ENCODE measurements at regions not wholly inside any gene's neighbourhood (a gene's known extent, or its start where the extent isn't known, plus 50 kb on each side); places are given as distances from the start of the nearest gene placed in this dataset.
"Not testable (repeated sequence)": the region's sequence is repeated elsewhere in the genome, so short reads cannot be mapped to it uniquely, and the experiment has no call there.

GRCh38 chr3:168684519-168684918, 588.8 kb upstream of the GOLIM4 start:
- no peak for DNase-seq (ENCODE audit: low read depth)
- no peak overlapping the region for H3K4me3 ChIP-seq (ENCODE audit: control insufficient read depth, low read depth, low read length)
- TF ChIP-seq, protein P1, sequence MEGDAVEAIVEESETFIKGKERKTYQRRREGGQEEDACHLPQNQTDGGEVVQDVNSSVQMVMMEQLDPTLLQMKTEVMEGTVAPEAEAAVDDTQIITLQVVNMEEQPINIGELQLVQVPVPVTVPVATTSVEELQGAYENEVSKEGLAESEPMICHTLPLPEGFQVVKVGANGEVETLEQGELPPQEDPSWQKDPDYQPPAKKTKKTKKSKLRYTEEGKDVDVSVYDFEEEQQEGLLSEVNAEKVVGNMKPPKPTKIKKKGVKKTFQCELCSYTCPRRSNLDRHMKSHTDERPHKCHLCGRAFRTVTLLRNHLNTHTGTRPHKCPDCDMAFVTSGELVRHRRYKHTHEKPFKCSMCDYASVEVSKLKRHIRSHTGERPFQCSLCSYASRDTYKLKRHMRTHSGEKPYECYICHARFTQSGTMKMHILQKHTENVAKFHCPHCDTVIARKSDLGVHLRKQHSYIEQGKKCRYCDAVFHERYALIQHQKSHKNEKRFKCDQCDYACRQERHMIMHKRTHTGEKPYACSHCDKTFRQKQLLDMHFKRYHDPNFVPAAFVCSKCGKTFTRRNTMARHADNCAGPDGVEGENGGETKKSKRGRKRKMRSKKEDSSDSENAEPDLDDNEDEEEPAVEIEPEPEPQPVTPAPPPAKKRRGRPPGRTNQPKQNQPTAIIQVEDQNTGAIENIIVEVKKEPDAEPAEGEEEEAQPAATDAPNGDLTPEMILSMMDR (conservative IDR thresholded peaks at IDR 0.05; ENCODE audit: control insufficient read depth, insufficient read depth, low read depth, low read length) = no peak

DNA sequence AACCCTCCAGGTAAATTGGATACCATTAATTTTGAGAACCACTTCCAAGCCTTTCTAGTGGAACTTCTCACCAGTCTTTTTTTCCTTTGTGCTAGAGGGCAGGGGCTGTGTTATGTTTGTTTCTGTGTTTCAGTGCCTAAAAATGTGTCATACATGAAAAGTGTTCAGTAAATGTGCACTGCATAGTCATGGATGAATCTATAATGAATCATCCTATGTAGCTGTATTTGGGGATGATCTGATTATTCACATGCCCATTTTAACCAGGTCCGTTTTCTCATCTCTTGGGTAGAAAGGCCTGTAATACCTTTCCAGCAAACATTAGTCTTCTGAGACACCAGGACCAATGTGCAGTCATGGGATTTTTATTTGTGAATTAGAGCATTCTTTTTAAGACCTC, 583.0 kb upstream of the GOLIM4 start:
- TF ChIP-seq, protein P1 (conservative IDR thresholded peaks at IDR 0.05; ENCODE audit: control insufficient read depth, insufficient read depth, low read depth, low read length) = no peak
- no peak overlapping the region for H3K4me3 ChIP-seq (ENCODE audit: control insufficient read depth, low read depth, low read length)
- peak; percentile 2 for DNase-seq (ENCODE audit: low read depth)

- H3K4me3 ChIP-seq (ENCODE audit: control insufficient read depth, low read depth, low read length) = no peak overlapping the region
- no peak for DNase-seq (ENCODE audit: low read depth)
- TF ChIP-seq, protein P1 (conservative IDR thresholded peaks at IDR 0.05; ENCODE audit: control insufficient read depth, insufficient read depth, low read depth, low read length) = no peak
Measured at GRCh38 chr3:168671091-168671490, 575.4 kb upstream of the GOLIM4 start.

GRCh38 chr3:168660879-168661657, 565.3 kb upstream of the GOLIM4 start:
- not testable (repeated sequence) for H3K4me3 ChIP-seq (ENCODE audit: control insufficient read depth, low read depth, low read length); DNase-seq (ENCODE audit: low read depth)

DNA sequence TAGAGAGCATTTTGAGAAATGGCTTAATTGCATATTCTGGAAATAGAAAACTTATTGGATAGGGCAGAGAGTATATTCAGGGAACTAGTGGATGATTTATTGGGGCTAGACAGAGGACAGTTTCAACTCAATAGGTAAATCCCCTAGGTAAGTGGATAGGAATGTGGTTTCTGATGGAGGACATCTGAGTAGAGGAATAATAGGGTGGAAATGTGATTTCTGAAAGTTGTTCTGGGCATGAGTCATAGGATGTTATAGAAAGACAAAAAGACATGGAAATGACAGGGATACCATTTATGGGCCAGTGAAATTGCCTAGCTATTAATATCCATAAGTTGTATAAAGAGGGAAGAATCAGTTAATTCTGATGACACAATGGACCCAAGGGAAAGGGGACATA, 563.3 kb upstream of the GOLIM4 start:
- no peak overlapping the region for H3K4me3 ChIP-seq (ENCODE audit: control insufficient read depth, low read depth, low read length)
- TF ChIP-seq, protein P1 (conservative IDR thresholded peaks at IDR 0.05; ENCODE audit: control insufficient read depth, insufficient read depth, low read depth, low read length) = no peak
- DNase-seq (ENCODE audit: low read depth) = no peak

DNA sequence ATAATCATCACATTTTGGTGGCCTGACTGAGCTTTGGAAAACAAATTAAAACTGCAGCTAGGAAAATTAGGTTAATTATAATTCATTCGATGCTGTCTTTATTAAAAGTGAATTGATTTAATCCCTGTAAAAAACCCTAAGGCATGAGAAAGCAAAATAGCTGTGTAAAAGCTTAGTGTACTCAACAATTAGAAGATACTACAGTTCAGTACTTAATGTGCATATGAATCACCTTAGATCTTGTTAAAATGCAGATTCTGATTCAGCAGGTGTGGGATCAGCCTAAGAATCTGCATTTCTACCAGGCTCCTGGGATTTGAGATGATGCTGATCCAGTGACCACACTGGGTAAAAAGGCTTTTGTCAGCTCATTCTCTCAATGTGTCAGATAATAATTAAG, 559.9 kb upstream of the GOLIM4 start:
- H3K4me3 ChIP-seq (ENCODE audit: control insufficient read depth, low read depth, low read length) = no peak overlapping the region
- no peak for DNase-seq (ENCODE audit: low read depth)
- TF ChIP-seq, protein P1 (conservative IDR thresholded peaks at IDR 0.05; ENCODE audit: control insufficient read depth, insufficient read depth, low read depth, low read length) = no peak

DNA sequence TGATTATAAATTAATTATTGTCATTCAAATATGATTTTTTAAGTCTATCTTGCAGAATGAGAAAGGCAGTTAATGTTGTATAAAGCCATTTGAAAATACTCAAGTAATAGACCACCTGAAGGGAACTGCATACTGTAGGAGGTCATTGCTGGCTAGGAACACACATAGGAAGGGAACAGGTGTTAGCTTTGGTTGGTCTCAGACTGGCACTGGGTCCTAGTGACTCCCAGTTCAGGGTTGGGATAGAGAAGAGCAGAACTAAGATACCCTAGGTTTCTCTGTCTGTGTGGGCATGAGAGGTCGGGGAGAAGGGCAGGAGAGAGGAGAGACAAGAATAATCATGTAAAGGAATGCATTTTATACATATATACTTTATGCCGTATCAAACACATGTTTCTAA, 559.0 kb upstream of the GOLIM4 start:
- no peak for DNase-seq (ENCODE audit: low read depth)
- H3K4me3 ChIP-seq (ENCODE audit: control insufficient read depth, low read depth, low read length) = no peak overlapping the region
- TF ChIP-seq, protein P1 (conservative IDR thresholded peaks at IDR 0.05; ENCODE audit: control insufficient read depth, insufficient read depth, low read depth, low read length) = no peak

Measured in fibroblast of mammary gland (primary cell).